HG03103 (cell line): ENCODE measurements at regions not wholly inside any gene's neighbourhood (a gene's known extent, or its start where the extent isn't known, plus 50 kb on each side); places are given as distances from the start of the nearest gene placed in this dataset.

Experiments
- ATAC-seq: cut with Tn5 transposase; IDR thresholded peaks from one replicate; pipeline ENCODE4 v1.9.1; 2021; ENCODE audit warnings: low read depth; ENCODE audit not compliant: unreplicated experiment

GRCh38 chrX:10045327-10046000, 78.3 kb downstream of the CLDN34 start:
- no peak for ATAC-seq

- no peak for ATAC-seq
Measured at GRCh38 chrX:10047133-10047532, 80.0 kb downstream of the CLDN34 start.

GRCh38 chrX:10047631-10048030, 80.5 kb downstream of the CLDN34 start:
- no peak for ATAC-seq

GRCh38 chrX:10048076-10048475, 80.9 kb downstream of the CLDN34 start:
- no peak for ATAC-seq

GRCh38 chrX:10048707-10049106, 81.5 kb downstream of the CLDN34 start:
- no peak for ATAC-seq

GRCh38 chrX:10049236-10049635, 82.1 kb downstream of the CLDN34 start:
- ATAC-seq, result no peak

GRCh38 chrX:10050481-10050880, 83.3 kb downstream of the CLDN34 start:
- no peak for ATAC-seq

- ATAC-seq, result no peak
Measured at GRCh38 chrX:10051866-10052480, 84.8 kb downstream of the CLDN34 start.

GRCh38 chrX:10052906-10053625, 85.9 kb downstream of the CLDN34 start:
- no peak for ATAC-seq

- no peak for ATAC-seq
Measured at GRCh38 chrX:10054396-10054795, 87.2 kb downstream of the CLDN34 start.

GRCh38 chrX:10055430-10055829, 88.3 kb downstream of the CLDN34 start:
- ATAC-seq, result no peak

- no peak for ATAC-seq
Measured at GRCh38 chrX:10062352-10062751, 94.4 kb upstream of the CLCN4 start.

GRCh38 chrX:10062980-10063379, 93.8 kb upstream of the CLCN4 start:
- ATAC-seq, result no peak

GRCh38 chrX:10064736-10065135, 92.0 kb upstream of the CLCN4 start:
- ATAC-seq, result no peak

- no peak for ATAC-seq
Measured at GRCh38 chrX:10070714-10071436, 85.9 kb upstream of the CLCN4 start.

- no peak for ATAC-seq
Measured at GRCh38 chrX:10071451-10072144, 85.2 kb upstream of the CLCN4 start.

- no peak for ATAC-seq
Measured at GRCh38 chrX:10072786-10073568, 83.8 kb upstream of the CLCN4 start.

- ATAC-seq, result no peak
Measured at GRCh38 chrX:10073671-10074070, 83.1 kb upstream of the CLCN4 start.

GRCh38 chrX:10074241-10074941, 82.4 kb upstream of the CLCN4 start:
- no peak for ATAC-seq
